ENCODE measurements at regions not wholly inside any gene's neighbourhood (a gene's known extent, or its start where the extent isn't known, plus 50 kb on each side); places are given as distances from the start of the nearest gene placed in this dataset.

DNA sequence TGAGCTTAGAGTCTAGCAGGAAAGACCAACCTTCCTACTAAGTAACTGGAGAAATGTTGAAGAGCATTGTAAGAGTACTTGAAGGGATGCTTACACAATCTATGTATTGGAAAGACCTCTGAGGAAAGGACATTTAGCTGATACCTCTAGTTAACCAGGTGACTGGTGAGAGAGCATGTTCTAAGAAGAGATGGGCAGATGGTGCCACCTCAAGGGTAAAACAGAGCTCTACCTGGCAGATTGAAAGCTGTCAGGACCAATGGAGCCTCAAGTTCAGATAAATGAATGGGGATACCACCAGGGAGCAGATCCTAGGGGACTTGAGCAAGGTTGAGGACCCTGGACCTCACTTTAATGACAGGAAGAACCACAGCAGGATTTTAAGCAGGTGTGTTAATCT lies 196.4 kb downstream of the QDPR start:
- TF ChIP-seq CEBPB (IDR thresholded peaks at IDR 0.05) (no peak), CREB1 (IDR thresholded peaks at IDR 0.05; ENCODE audit: low read depth) (no peak), RAD21 (IDR thresholded peaks at IDR 0.05; ENCODE audit: low read depth) (no peak), NFIC (IDR thresholded peaks at IDR 0.05) (no peak), TAF1 (IDR thresholded peaks at IDR 0.05; ENCODE audit: low read depth) (no peak), EGR1 (IDR thresholded peaks at IDR 0.05) (no peak), EP300 (IDR thresholded peaks at IDR 0.05; ENCODE audit: borderline replicate concordance) (no peak), ZBTB7A (IDR thresholded peaks at IDR 0.05; ENCODE audit: low read depth) (no peak), FOXM1 (IDR thresholded peaks at IDR 0.05; ENCODE audit: borderline replicate concordance, low read depth) (no peak)
- TF ChIP-seq, protein P1, sequence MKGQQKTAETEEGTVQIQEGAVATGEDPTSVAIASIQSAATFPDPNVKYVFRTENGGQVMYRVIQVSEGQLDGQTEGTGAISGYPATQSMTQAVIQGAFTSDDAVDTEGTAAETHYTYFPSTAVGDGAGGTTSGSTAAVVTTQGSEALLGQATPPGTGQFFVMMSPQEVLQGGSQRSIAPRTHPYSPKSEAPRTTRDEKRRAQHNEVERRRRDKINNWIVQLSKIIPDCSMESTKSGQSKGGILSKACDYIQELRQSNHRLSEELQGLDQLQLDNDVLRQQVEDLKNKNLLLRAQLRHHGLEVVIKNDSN (IDR thresholded peaks at IDR 0.05): no peak
- TF ChIP-seq, protein P2, sequence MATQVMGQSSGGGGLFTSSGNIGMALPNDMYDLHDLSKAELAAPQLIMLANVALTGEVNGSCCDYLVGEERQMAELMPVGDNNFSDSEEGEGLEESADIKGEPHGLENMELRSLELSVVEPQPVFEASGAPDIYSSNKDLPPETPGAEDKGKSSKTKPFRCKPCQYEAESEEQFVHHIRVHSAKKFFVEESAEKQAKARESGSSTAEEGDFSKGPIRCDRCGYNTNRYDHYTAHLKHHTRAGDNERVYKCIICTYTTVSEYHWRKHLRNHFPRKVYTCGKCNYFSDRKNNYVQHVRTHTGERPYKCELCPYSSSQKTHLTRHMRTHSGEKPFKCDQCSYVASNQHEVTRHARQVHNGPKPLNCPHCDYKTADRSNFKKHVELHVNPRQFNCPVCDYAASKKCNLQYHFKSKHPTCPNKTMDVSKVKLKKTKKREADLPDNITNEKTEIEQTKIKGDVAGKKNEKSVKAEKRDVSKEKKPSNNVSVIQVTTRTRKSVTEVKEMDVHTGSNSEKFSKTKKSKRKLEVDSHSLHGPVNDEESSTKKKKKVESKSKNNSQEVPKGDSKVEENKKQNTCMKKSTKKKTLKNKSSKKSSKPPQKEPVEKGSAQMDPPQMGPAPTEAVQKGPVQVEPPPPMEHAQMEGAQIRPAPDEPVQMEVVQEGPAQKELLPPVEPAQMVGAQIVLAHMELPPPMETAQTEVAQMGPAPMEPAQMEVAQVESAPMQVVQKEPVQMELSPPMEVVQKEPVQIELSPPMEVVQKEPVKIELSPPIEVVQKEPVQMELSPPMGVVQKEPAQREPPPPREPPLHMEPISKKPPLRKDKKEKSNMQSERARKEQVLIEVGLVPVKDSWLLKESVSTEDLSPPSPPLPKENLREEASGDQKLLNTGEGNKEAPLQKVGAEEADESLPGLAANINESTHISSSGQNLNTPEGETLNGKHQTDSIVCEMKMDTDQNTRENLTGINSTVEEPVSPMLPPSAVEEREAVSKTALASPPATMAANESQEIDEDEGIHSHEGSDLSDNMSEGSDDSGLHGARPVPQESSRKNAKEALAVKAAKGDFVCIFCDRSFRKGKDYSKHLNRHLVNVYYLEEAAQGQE (IDR thresholded peaks at IDR 0.05; ENCODE audit: low read depth): no peak

All from Ishikawa (cell line).